ENCODE measurements at regions not wholly inside any gene's neighbourhood (a gene's known extent, or its start where the extent isn't known, plus 50 kb on each side); places are given as distances from the start of the nearest gene placed in this dataset.
A peak's percentile ranks its signal among the peaks of the same experiment; 100 is the strongest.

DNA sequence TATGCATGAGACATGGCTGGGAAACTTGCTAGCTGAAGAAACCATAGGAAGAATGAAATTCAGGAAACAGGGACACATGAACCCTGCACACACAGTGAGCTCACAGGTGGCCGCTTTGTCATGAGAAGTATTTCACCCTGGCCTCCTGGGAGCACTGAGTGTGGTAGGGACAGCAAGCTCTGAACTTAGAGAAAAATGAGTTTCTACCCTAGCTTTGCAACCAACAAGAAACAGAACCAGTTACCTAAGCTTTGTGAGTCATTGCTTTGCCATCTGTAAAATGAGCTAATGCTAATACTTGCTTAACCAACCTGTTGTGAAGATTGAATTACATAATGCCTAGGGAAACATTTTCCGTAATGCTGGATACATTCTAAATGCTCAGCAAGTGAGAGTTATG lies 206.6 kb upstream of the HS3ST1 start:
- Histone ChIP-seq H4K5ac (ENCODE audit: low read depth, low read length) (peak overlapping the region; percentile 7; the same call in 1 of the 2 replicates), H2BK5ac (ENCODE audit: low read depth, low read length, poor library complexity, severe bottlenecking) (no peak overlapping the region), H3K14ac (replicated peaks; ENCODE audit: low read depth, low read length) (no peak overlapping the region), H3K27me3 (ENCODE audit: control insufficient read depth, insufficient read depth, low read length) (no peaks in the 10 kb centered on the region), H3K4me2 (ENCODE audit: low read depth, low read length) (peak overlapping the region; percentile 61; the same call in 1 of the 2 replicates), H3K23ac (ENCODE audit: low read depth, low read length) (no peak overlapping the region), H3K27ac (ENCODE audit: insufficient read depth, low read length) (peak overlapping the region; percentile 18; the same call in 1 of the 2 replicates), H3K79me1 (ENCODE audit: low read depth in 1 of 2, low read length in 2 of 2) (no peaks in the 10 kb centered on the region), H3K9ac (ENCODE audit: low read depth, low read length) (no peak overlapping the region), H4K8ac (ENCODE audit: low read depth in 2 of 2, low read length in 2 of 2) (peak overlapping the region in 1 of 2 experiments; percentile 3; a peak in 1 of 4 replicates), H3K4me3 (ENCODE audit: insufficient read depth, low read depth, low read length) (no peak overlapping the region), H2BK20ac (ENCODE audit: low read depth, low read length) (peak overlapping the region; percentile 44), H3K18ac (ENCODE audit: low read depth, low read length) (peak overlapping the region; percentile 87), H3K36me3 (ENCODE audit: control insufficient read depth, insufficient read depth, low read length) (no peaks in the 10 kb centered on the region), H2AFZ (replicated peaks; ENCODE audit: low read length, poor library complexity) (no peak overlapping the region), H4K91ac (ENCODE audit: insufficient read depth, low read depth, low read length) (peak overlapping the region; percentile 64), H2AK5ac (ENCODE audit: low read depth, low read length) (no peak overlapping the region), H3K9me3 (ENCODE audit: control insufficient read depth, insufficient read depth, low read length) (peaks cover 2% of the 10 kb centered on the region; the same call in 1 of the 2 replicates), H2BK120ac (ENCODE audit: low read depth, low read length) (peak overlapping the region; percentile 7), H3K4me1 (ENCODE audit: control insufficient read depth, insufficient read depth, low read length) (peaks cover 8% of the 10 kb centered on the region), H4K20me1 (ENCODE audit: insufficient read depth, low read length) (no peaks in the 10 kb centered on the region), H3K9me1 (ENCODE audit: insufficient read depth, low read length) (no peaks in the 10 kb centered on the region; the same call in none of the 2 replicates), H2AK9ac (replicated peaks; ENCODE audit: low read depth, low read length, poor library complexity) (no peak overlapping the region), H3K4ac (ENCODE audit: low read depth, low read length) (peak overlapping the region; percentile 6; the same call in 1 of the 2 replicates), H2BK15ac (ENCODE audit: low read depth, low read length) (no peak overlapping the region; the same call in 2 of the 3 replicates), H3K56ac (ENCODE audit: extremely low read depth, insufficient read depth, low read length) (no peak overlapping the region)
- peak; percentile 59 for ATAC-seq (ENCODE audit: low read depth)
- no CpG with 5 or more reads among the region's 2 CpGs for WGBS, 2 experiments (ENCODE audit: extremely low coverage in 2 of 2, insufficient read length in 1 of 2)
- ChIA-PET POLR2A (ENCODE audit: unreplicated experiment) (no interaction called here), CTCF (no interaction called here)
- TF ChIP-seq RFX5 (IDR thresholded peaks at IDR 0.05; ENCODE audit: low read depth, low read length) (no peak), POLR2A (IDR thresholded peaks at IDR 0.05; ENCODE audit: low read depth, low read length) (no peak), MAFK (IDR thresholded peaks at IDR 0.05; ENCODE audit: low read depth, low read length) (no peak), CEBPB (IDR thresholded peaks at IDR 0.05; ENCODE audit: low read depth, low read length) (peak; percentile 85), FOS (IDR thresholded peaks at IDR 0.05; ENCODE audit: low read depth, low read length) (peak; percentile 57; the same call in 1 of the 2 replicates), CHD1 (IDR thresholded peaks at IDR 0.05; ENCODE audit: low read depth, low read length) (no peak), MAZ (IDR thresholded peaks at IDR 0.05; ENCODE audit: borderline replicate concordance, low read depth, low read length) (no peak), BHLHE40 (IDR thresholded peaks at IDR 0.05; ENCODE audit: low read depth, low read length) (no peak), SMC3 (IDR thresholded peaks at IDR 0.05; ENCODE audit: low read depth, low read length) (no peak)
- TF ChIP-seq, protein P1, sequence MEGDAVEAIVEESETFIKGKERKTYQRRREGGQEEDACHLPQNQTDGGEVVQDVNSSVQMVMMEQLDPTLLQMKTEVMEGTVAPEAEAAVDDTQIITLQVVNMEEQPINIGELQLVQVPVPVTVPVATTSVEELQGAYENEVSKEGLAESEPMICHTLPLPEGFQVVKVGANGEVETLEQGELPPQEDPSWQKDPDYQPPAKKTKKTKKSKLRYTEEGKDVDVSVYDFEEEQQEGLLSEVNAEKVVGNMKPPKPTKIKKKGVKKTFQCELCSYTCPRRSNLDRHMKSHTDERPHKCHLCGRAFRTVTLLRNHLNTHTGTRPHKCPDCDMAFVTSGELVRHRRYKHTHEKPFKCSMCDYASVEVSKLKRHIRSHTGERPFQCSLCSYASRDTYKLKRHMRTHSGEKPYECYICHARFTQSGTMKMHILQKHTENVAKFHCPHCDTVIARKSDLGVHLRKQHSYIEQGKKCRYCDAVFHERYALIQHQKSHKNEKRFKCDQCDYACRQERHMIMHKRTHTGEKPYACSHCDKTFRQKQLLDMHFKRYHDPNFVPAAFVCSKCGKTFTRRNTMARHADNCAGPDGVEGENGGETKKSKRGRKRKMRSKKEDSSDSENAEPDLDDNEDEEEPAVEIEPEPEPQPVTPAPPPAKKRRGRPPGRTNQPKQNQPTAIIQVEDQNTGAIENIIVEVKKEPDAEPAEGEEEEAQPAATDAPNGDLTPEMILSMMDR (conservative IDR thresholded peaks at IDR 0.05; ENCODE audit: low read depth, low read length) = no peak
- no TSS peak for BruUV-seq (replicated peaks)
- dilution Hi-C loops (cut with HindIII; ENCODE audit: low sequenced_read_pairs, unreplicated experiment) = no loop called here
- in situ Hi-C loops (cut with MboI; ENCODE audit: low sequenced_read_pairs) = no loop called here
- DNase-seq = peak; percentile 86
- intact Hi-C loops (cut with micrococcal nuclease) = no loop called here
